NCI-H1417 (cell line): ENCODE measurements at regions not wholly inside any gene's neighbourhood (a gene's known extent, or its start where the extent isn't known, plus 50 kb on each side); places are given as distances from the start of the nearest gene placed in this dataset.

Experiments
- DNase-seq, 3 experiments: peaks; one replicate each; lab custom pipeline; 2025; lab: John Stamatoyannopoulos, UW

DNA sequence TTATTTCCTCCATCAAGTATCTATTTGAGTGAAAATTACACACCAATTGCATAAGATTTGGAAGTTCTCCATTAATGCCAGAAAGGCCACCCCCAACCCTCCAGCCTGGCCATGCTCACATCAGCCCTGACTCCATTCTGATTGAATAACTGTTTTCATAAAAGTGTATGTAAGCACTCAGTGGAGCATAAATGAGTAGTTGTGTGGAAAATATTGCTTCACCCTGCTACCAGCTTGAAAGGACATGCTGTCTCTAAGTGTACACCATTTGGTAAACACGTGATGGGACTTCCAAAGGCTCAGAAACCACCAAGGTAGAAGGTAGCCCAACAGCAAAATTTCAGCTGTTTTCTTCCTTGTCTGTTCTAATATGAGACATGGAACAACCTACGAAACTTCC lies 393.8 kb downstream of the ZNF385D start:
- no peak for DNase-seq

DNA sequence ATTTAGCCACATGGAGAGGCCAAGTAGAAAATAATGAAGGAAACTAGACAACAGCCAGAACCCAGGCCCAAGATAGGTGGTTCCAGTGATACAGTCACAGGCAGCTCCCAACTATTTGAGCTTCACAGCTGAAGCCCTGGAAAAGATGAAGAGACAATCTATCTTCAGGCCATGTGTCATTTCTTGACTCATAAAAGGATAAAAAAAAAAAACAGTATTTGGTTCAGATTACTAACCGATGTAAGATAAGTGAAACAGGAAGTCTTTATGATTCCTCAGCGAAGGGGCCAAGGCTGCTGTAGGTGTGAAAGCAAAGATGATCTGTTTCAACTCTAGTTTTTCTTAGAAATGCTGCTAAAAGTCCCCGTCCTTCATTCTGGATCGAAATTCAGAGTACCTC lies 394.6 kb downstream of the ZNF385D start:
- no peak for DNase-seq

GRCh38 chr3:21345382-21345976 lies 405.5 kb downstream of the ZNF385D start:
- no peak for DNase-seq

DNA sequence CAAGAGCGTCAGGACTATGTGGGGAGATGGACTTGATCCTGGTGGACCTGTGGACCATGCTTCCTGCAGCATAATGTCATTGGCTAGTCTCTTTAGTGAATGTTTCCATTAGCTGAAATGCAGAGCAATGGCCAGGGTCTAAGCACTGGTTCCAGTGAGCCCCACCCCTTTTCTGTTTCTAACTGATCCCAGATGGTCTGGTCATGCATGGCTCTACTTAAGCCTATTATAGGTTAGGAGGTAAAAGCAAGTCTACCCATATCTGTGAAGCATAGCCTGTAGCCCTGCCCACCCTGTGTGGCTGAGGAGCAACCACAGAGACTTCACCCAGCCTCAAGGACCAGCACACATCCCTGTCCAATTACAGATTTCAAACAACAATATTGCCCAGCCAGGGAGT lies 419.2 kb downstream of the ZNF385D start:
- DNase-seq, result no peak

DNA sequence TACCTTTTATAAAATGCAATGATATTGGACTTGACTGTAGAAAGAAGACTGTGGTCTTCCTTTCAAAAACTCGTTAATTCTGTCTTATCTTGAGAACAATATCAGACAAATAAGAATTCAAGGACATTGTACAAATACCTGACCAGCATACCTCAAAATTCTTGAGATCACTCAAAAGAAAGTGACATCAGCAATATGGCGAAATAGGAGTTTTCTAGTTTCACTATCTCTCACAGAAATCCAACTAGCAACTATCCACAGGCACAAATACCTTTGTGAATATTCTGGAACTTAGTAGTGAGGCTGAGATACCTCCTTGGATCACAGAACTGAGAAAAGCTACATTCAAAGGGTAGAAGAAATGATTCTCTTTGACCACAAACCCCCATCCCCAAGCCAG lies 419.7 kb downstream of the ZNF385D start:
- no peak for DNase-seq

- no peak for DNase-seq
These were observed 420.7 kb downstream of the ZNF385D start for GRCh38 chr3:21330293-21330692.

DNA sequence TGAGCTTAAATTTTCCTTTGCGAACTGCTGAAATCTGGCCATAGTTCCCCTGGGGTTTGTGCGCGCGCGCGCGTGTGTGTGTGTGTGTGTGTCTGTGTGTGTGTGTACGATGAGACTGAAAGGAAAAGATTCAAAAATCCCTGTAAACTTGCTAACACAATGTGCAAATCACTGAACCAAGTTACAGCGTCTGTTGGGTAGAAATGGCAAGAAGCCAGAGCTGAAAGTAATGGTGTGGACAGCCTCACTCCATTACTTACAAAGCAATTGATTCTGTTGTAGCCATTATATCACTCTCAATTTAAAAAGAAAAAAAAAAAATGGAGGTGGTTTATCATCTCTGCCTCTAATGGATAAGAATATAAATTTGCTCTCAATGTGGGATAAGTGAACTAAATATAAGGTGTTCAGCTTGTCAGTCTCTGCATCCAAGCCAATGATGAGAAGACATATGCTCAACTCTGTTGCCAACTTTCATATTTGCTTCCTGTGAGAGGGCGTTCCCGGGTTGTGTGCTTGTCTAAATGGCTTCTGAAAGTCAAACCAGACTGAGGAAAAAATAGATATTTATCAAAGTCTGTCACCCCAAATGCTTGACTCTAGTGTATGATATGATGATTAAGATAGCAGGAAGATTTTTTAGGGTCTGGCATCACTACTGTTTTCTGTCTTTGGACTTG lies 422.2 kb downstream of the ZNF385D start:
- no peak for DNase-seq

GRCh38 chr3:21326704-21327475 lies 424.1 kb downstream of the ZNF385D start:
- DNase-seq, result no peak

- DNase-seq, result no peak
These were observed 436.3 kb downstream of the ZNF385D start for GRCh38 chr3:21314688-21315087.

GRCh38 chr3:21310891-21311290 lies 440.1 kb downstream of the ZNF385D start:
- DNase-seq, result peak in 1 of 3 experiments; percentile 3

DNA sequence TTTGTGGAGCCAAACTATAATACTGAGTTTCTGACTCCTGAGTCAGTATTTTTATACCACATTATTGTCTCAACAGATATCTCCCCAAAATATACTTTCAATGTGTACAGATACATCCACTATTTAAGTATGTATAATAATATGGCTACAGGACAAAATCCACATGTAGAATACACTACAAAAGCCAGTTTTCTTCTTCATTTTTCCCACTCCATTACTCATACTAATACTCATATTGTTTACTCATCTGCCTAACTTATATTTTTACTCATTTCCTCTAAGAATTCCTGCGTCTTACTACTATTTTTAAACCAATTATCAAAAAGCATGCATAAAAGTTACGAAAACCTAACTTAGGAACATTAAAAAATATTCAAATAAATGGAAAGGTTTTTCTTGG lies 440.8 kb downstream of the ZNF385D start:
- no peak for DNase-seq

- no peak for DNase-seq
These were observed 453.7 kb downstream of the ZNF385D start for GRCh38 chr3:21297304-21297703.

DNA sequence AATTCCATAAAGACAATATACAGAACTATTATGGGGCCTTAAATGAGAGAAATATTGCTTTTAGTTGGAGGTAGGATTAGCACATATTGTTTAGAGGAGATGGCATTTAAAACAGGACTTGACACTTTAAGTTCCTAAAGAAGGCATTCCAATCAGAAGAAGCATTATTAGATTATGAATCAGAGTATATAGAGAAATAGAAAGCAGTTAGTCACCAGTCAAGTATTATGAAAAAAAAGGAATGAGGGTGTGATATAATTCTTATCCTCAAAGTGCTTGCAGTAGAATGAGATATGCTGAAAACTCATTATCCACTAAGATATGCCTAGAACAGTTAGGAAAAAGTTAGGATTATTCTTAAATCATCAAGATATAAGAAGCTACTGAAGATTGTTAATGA lies 456.2 kb downstream of the ZNF385D start:
- no peak for DNase-seq

DNA sequence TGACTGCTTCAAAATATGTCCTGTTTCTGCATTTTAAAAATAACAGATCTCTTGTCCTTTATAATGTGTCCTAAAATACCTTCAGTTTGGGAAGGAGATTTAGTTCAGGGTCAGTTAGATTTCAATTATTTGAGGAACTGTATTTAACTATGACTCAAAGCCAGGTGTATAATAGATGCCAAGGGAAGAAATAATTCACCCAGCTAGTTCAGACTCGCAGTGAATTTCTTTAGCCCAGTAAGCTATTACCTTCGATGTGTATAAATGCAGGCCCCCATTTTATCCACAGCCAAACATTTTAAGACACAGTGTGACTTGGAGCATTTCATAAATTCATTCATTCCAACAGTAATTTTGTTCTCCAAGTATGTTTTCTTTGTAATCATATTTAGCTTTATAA lies 458.0 kb downstream of the ZNF385D start:
- DNase-seq, result no peak

DNA sequence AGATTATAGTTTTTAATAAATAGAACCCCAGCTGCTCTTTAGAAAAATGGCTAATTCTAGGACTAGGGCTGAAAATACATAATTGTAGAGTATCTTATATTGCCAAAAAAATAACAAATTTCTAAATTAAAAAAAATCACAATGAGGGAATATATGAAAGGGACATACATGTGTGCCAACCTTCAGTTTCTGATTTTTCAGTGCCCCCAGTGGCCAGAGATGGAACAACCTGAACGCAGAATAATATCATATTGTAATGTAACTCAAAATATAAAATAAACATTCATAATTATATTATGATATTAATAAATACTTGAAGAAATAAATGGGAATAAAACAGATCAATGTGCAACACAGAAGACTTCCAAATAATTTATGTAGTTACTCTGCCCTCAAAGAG lies 460.5 kb downstream of the ZNF385D start:
- no peak for DNase-seq

- DNase-seq, result no peak
These were observed 476.9 kb downstream of the ZNF385D start for GRCh38 chr3:21274079-21274571.

DNA sequence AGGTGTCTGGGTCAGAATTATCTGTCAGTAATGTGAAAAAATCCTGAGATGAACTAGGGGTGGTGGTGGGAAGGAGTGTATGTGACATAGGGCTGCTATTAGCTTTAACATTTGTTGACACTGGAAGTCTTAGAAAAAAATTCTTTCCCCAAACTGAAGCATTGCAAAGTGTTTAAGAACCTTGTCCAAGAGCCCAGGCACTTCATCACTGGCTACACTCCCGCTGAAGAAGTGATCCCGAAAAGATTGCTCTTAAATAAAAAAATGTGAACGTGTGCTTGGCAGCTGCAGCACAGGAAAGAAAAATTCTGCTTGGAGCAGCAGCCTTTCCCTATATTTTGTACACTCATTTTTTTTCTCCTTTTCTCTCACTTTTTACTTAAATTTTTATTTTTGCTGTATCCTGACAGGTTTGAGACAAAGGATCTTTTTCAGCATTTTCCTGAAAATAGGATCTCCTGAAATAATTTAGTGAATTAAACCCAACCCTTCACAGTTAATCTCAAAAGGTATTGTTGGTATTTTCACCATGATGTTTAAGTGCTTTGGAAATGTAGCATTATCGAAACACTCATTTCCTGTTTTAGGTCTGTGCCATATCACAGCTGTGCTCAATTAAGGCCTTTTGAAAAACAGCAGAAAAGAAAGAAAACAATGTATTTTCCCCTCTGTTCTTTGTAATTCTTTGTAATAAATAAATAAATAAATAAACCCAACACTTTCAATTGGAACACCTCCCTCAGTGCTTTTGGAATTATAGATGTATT lies 477.6 kb downstream of the ZNF385D start:
- no peak for DNase-seq

DNA sequence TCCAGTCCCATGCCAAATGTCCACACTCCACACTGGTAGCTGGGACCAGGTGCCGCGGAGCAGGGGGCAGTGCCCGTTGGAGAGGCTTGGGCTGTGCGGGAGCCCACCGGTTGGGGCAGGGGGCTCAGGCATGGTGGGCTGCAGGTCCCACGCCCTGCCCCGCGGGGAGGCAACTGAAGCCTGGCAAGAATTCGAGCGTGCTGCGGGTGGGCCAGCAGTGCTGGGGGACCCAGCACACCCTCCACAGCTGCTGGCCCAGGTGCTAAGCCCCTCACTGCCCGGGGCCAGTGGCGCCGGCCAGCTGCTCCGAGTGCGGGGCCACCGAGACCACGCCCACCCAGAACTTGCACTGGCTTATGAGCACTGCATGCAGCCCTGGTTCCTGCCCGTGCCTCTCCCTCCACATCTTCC lies 479.4 kb downstream of the ZNF385D start:
- no peak for DNase-seq

GRCh38 chr3:21269882-21270281 lies 481.1 kb downstream of the ZNF385D start:
- DNase-seq, result no peak

GRCh38 chr3:21260507-21260906 lies 490.5 kb downstream of the ZNF385D start:
- DNase-seq, result no peak

- DNase-seq, result no peak
These were observed 491.1 kb downstream of the ZNF385D start for GRCh38 chr3:21259896-21260295.

DNA sequence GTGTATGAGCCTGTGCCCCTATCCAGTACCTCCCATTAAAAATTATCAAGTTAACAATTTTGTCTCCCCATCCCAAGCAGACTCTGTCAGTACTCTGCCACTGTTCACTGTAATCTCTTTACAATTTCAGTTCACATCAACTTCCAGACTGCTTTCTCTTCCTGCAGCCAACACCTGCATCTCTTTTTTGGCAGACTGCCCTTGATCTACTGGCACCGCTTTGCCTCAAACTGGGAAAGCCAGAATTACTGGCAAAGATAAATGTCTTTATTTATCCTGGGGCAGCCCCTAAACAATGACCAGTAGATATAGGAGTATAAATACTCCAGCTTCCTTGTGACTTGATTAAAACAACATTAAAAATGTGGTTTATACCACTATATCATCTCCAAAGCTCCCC lies 494.1 kb downstream of the ZNF385D start:
- peak in 2 of 3 experiments; percentile 4 to 46 for DNase-seq
